Keratinocyte (primary cell): ENCODE measurements at regions not wholly inside any gene's neighbourhood (a gene's known extent, or its start where the extent isn't known, plus 50 kb on each side); places are given as distances from the start of the nearest gene placed in this dataset.
A peak's percentile ranks its signal among the peaks of the same experiment; 100 is the strongest.

Experiments used
- DNase-seq: peaks from one replicate; pipeline ENCODE4 v3.0.0-alpha.2; 2011; ENCODE audit warnings: low read depth, missing footprints, low spot score
- FAIRE-seq: peaks from 2 replicates; lab custom pipeline; 2011; peaks lifted over from hg19 to GRCh38; lab: Jason Lieb, UNC
- H2AFZ ChIP-seq: 2 replicates; pipeline ENCODE4 v1.6.0; 2012; ENCODE audit warnings: low read length, control low read depth, inconsistent platforms; ENCODE audit not compliant: control insufficient read depth
- H3K27ac ChIP-seq: 2 replicates; pipeline ENCODE4 v1.5.1; 2011; ENCODE audit warnings: low read length; ENCODE audit not compliant: control insufficient read depth, insufficient read depth
- H3K27me3 ChIP-seq: 3 replicates; pipeline ENCODE4 v1.6.0; 2011; ENCODE audit warnings: low read length; ENCODE audit not compliant: control insufficient read depth, insufficient read depth; ENCODE audit errors: extremely low read depth
- H3K36me3 ChIP-seq, 2 experiments: 2 replicates in 1 of 2; 3 replicates in 1 of 2; pipeline ENCODE4 v1.5.1; 2011; ENCODE audit warnings: low read length in 2 of 2, mild to moderate bottlenecking in 1 of 2; ENCODE audit not compliant: control insufficient read depth in 2 of 2, insufficient read depth in 2 of 2; ENCODE audit errors: extremely low read depth in 1 of 2
- H3K4me1 ChIP-seq: 3 replicates; pipeline ENCODE4 v1.5.1; 2011; ENCODE audit warnings: low read length; ENCODE audit not compliant: control insufficient read depth, insufficient read depth; ENCODE audit errors: extremely low read depth
- H3K4me2 ChIP-seq: 3 replicates; pipeline ENCODE4 v1.6.0; 2011; ENCODE audit warnings: low read depth, low read length; ENCODE audit not compliant: control insufficient read depth, insufficient read depth; ENCODE audit errors: extremely low read depth
- H3K4me3 ChIP-seq, 3 experiments: fragments of 200-600 bp in 1 of 3; sonication (generic) in 1 of 3; 2 replicates in 2 of 3; 3 replicates in 1 of 3; pipeline ENCODE4 v1.5.1; 2011 to 2016; ENCODE audit warnings: low read length in 3 of 3, mild to moderate bottlenecking in 3 of 3, control low read depth in 2 of 3, inconsistent platforms in 1 of 3, low read depth in 1 of 3, mixed read lengths in 1 of 3, mixed run types in 1 of 3, moderate library complexity in 1 of 3; ENCODE audit not compliant: control insufficient read depth in 2 of 3, insufficient read depth in 2 of 3; ENCODE audit errors: extremely low read depth in 1 of 3
- H3K79me2 ChIP-seq: 2 replicates; pipeline ENCODE4 v1.6.0; 2012; ENCODE audit warnings: low read length; ENCODE audit not compliant: control insufficient read depth, insufficient read depth
- H3K9ac ChIP-seq: 3 replicates; pipeline ENCODE4 v1.6.0; 2011; ENCODE audit warnings: low read length; ENCODE audit not compliant: control insufficient read depth, insufficient read depth; ENCODE audit errors: extremely low read depth
- H3K9me1 ChIP-seq: 3 replicates; pipeline ENCODE4 v1.6.0; 2011; ENCODE audit warnings: low read length; ENCODE audit not compliant: control insufficient read depth, insufficient read depth; ENCODE audit errors: extremely low read depth
- H3K9me3 ChIP-seq: 2 replicates; pipeline ENCODE4 v1.5.1; 2012; ENCODE audit warnings: low read depth, low read length; ENCODE audit not compliant: control insufficient read depth
- H4K20me1 ChIP-seq: 3 replicates; pipeline ENCODE4 v1.6.0; 2011; ENCODE audit warnings: low read length; ENCODE audit not compliant: control insufficient read depth, insufficient read depth; ENCODE audit errors: extremely low read depth
- EZH2 ChIP-seq: IDR thresholded peaks from one replicate; pipeline ENCODE4 v1.6.1; 2012; ENCODE audit warnings: inconsistent platforms, mild to moderate bottlenecking, low read length, moderate library complexity
- dilution Hi-C: fragments of 300-500 bp; cut with MboI; formaldehyde crosslinking; loops from one replicate; pipeline ENCODE4 v1.7.0; 2020; ENCODE audit warnings: low sequenced_read_pairs; ENCODE audit not compliant: extremely low pct_ligation_motif_present
- TF ChIP-seq, protein P1 (sequence below), 3 experiments: IDR thresholded peaks in 1 of 3; conservative IDR thresholded peaks in 1 of 3; optimal IDR thresholded peaks in 1 of 3; 2 replicates in 2 of 3; 3 replicates in 1 of 3; pipeline versions ENCODE3 to v1.5.1; 2011; ENCODE audit warnings: low read length in 3 of 3, mild to moderate bottlenecking in 3 of 3, moderate library complexity in 2 of 3, control low read depth in 1 of 3, inconsistent platforms in 1 of 3; ENCODE audit not compliant: insufficient read depth in 2 of 3; ENCODE audit errors: extremely low read depth in 1 of 3

DNA sequence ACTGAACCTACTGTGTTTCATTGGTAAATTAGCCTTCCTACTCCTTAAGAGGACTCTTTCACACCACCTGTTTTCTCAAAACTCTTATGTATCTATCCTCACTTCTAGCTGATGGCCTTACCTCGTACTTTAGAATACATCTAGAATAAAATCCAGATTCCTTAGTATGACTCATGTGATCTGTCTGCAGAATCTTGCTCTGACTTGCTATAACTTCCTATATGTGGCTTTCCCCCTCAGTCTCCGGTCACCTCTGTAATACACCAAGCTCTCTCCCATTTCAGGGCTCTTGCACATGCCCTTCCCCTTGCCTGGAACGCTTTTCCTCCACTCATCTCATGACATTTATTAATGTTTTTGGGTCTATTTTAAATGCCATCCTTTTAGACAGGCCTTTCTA is 95.6 kb upstream of the LHCGR start:
- Histone ChIP-seq H3K9me3 (no peaks in the 10 kb centered on the region), H3K79me2 (no peaks in the 10 kb centered on the region), H3K4me3 (no peak overlapping the region), H3K9me1 (no peaks in the 10 kb centered on the region), H3K36me3 (no peaks in the 10 kb centered on the region), H3K27me3 (no peaks in the 10 kb centered on the region), H2AFZ (no peak overlapping the region), H4K20me1 (no peaks in the 10 kb centered on the region), H3K4me1 (peaks cover 29% of the 10 kb centered on the region), H3K9ac (no peak overlapping the region), H3K4me2 (peak overlapping the region; percentile 24), H3K27ac (peak overlapping the region; percentile 33)
- TF ChIP-seq, protein P1, sequence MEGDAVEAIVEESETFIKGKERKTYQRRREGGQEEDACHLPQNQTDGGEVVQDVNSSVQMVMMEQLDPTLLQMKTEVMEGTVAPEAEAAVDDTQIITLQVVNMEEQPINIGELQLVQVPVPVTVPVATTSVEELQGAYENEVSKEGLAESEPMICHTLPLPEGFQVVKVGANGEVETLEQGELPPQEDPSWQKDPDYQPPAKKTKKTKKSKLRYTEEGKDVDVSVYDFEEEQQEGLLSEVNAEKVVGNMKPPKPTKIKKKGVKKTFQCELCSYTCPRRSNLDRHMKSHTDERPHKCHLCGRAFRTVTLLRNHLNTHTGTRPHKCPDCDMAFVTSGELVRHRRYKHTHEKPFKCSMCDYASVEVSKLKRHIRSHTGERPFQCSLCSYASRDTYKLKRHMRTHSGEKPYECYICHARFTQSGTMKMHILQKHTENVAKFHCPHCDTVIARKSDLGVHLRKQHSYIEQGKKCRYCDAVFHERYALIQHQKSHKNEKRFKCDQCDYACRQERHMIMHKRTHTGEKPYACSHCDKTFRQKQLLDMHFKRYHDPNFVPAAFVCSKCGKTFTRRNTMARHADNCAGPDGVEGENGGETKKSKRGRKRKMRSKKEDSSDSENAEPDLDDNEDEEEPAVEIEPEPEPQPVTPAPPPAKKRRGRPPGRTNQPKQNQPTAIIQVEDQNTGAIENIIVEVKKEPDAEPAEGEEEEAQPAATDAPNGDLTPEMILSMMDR (optimal IDR thresholded peaks at IDR 0.05 in 1 of 3, IDR thresholded peaks at IDR 0.05 in 1 of 3, conservative IDR thresholded peaks at IDR 0.05 in 1 of 3; ENCODE audit: extremely low read depth in 1 of 3, insufficient read depth in 2 of 3, low read length in 3 of 3), result no peak
- no peak for TF ChIP-seq EZH2
- dilution Hi-C loops, result no loop called here
- DNase-seq, result peak; percentile 52
- peak; percentile 95 for FAIRE-seq

DNA sequence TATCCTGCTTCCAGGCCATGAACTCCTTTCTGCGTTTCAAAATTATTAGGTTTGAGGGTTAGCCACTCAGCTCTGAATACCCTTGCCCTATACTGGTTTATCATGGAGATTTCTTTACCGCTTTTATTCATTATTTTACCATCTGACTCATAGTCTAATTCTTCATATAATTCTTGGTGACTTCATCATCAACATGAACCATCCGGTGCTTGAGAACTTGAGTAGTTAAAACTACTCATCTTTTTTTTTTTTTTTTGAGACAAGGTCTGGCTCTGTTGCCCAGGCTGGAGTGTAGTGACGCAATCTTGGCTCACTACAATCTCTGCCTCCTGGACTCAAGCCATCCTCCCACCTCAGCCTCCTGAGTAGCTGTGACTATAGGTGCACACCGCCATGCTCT is 94.2 kb upstream of the LHCGR start:
- Histone ChIP-seq H3K9me3 (no peaks in the 10 kb centered on the region), H2AFZ (no peak overlapping the region), H3K79me2 (no peaks in the 10 kb centered on the region), H4K20me1 (no peaks in the 10 kb centered on the region), H3K27me3 (no peaks in the 10 kb centered on the region), H3K27ac (peak overlapping the region; percentile 44), H3K9ac (no peak overlapping the region), H3K9me1 (peaks cover 3% of the 10 kb centered on the region), H3K4me2 (peak overlapping the region; percentile 8), H3K4me1 (peaks cover 39% of the 10 kb centered on the region), H3K4me3 (no peak overlapping the region), H3K36me3 (no peaks in the 10 kb centered on the region)
- no peak for TF ChIP-seq EZH2
- TF ChIP-seq, protein P1 (optimal IDR thresholded peaks at IDR 0.05 in 1 of 3, IDR thresholded peaks at IDR 0.05 in 1 of 3, conservative IDR thresholded peaks at IDR 0.05 in 1 of 3; ENCODE audit: extremely low read depth in 1 of 3, insufficient read depth in 2 of 3, low read length in 3 of 3), result no peak
- FAIRE-seq (peak; percentile 63), DNase-seq (peak; percentile 73)
- dilution Hi-C loops, result no loop called here
